GM18870 (cell line): ENCODE measurements at regions not wholly inside any gene's neighbourhood (a gene's known extent, or its start where the extent isn't known, plus 50 kb on each side); places are given as distances from the start of the nearest gene placed in this dataset.
"Not testable (repeated sequence)": the region's sequence is repeated elsewhere in the genome, so short reads cannot be mapped to it uniquely, and the experiment has no call there.

Experiments used
- ATAC-seq: cut with Tn5 transposase; IDR thresholded peaks from one replicate; pipeline ENCODE4 v1.9.1; 2021; ENCODE audit warnings: moderate library complexity; ENCODE audit not compliant: unreplicated experiment

DNA sequence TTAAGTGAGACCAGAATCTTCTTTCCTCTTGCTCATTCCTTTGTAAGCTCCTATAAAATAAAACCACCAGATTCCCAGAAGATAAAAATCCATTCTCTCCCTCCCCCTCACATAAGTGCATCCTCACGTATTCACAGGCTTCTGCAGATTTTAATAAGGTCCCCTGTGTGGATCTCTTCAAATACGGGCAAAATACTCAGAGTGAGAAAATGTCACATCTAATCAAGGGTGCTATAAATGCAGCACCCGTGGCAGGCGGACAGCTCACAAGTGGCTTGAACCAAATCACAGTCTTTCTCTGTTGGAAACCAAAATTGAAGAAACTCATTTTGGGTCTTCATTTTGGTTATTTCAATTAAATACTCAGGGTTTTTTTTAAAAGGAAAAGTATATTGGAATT, 212.9 kb upstream of the CMC1 start:
- no peak for ATAC-seq

GRCh38 chr3:28033059-28033784, 208.2 kb upstream of the CMC1 start:
- ATAC-seq: no peak

DNA sequence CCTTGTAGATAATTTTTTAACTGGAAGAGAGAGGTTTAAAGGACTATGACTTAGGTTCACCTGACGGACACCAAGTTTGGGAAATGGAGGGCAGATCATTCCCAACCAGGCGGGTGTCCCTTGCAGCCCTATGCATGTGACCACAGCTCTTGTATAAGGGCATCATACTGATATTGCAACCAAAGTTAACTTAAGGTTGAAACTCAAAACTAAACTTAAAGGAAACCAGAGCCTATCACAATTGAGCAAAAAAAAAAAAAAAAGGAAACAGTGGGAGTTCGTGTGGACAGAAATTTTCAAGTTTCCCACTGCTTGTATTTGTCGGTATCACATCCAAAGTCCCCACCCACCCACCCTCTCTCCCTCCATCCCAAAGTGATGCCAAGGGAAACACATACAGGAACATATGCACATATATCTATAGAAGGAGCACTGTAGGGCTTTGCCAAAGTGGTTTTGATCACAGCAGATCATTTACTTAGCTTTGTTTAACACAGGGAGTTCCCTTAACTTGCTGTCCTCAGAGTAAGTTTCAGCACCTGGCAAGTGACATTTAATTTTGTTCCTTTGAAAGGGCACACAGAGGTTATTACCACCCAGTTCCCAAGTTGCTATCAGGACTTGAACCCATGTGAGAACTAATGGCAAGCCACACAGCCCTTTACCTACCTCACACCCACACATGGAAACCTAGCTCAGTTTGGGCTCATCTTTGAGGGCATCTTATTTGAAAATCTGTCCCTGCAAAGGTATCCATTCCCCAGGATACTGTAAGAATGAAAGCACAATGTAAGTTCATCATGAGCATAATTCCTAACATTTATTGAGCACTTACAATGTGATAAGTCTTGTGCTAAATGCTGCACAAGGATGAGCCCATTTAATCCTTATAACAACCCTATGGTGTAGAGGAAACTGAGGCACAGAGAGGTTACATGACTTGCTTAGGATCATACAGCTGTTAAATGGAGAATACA, 204.5 kb upstream of the CMC1 start:
- peak; percentile 78 for ATAC-seq

DNA sequence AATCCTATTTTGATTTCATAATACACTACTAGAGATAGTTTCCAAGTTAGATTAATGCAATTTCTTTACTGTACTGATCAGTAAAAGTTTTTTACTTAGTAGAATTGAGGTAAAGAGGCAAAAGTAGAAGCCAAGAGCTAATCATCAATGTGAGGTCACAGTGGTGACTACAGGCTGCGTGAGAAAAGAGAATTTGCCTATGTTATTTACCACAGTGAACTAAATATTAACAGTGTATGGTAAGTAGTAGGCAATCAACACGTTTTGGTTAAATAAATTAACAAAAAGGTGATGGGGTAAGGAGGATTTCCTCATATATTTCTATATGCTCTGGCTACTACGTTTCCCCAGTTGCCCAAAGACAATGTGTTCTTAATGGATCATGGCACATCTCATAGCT, 202.2 kb upstream of the CMC1 start:
- ATAC-seq: peak; percentile 45

- ATAC-seq: no peak
These were observed 201.6 kb upstream of the CMC1 start for GRCh38 chr3:28039829-28040228.

DNA sequence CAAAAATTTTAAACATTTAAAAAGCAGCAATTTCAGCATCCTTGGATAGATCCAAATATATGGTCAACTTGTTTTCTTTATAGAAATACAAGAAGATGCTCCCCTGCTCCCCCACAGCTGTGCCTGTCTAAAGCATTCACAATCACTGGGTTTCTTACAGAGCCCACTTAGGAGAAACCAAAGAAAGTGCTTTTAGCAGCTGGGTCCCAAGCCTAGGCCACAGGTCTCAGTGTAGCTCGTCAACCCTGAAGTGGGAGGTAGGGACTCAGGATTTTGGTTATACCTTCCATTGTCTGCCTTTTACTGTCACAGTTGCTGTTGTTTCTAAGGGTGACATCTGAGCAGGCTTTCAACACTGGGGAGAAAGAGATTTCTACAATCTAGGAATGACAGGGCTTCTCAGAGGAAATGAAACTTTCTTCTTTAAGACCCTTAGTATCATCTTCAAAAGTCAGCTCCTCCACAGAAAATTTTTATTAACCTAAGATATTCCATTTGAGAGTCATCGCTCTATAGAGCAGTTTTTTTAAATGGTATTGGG, 199.3 kb upstream of the CMC1 start:
- peak; percentile 56 for ATAC-seq

- peak; percentile 33 for ATAC-seq
These were observed 198.7 kb upstream of the CMC1 start for GRCh38 chr3:28042707-28043106.

DNA sequence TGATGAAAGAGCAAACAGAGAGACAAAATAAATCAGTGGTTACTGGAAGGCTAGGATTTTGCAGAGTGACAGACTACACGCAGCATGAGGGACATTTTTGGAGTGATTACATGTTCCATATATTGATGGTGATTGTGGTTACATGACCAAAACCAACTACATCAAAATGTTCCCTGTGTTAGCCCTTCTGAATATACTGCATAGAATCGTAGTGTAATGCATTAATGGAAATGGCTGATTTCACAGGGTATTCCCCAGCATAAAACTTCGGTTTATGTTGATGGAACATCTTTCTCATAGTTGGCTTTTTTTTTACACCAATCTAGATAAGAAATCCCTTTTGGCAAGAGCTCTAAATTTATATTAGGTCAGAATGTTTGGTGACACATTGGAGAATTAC, 191.3 kb upstream of the CMC1 start:
- no peak for ATAC-seq

GRCh38 chr3:28050885-28051284, 190.5 kb upstream of the CMC1 start:
- ATAC-seq: no peak

DNA sequence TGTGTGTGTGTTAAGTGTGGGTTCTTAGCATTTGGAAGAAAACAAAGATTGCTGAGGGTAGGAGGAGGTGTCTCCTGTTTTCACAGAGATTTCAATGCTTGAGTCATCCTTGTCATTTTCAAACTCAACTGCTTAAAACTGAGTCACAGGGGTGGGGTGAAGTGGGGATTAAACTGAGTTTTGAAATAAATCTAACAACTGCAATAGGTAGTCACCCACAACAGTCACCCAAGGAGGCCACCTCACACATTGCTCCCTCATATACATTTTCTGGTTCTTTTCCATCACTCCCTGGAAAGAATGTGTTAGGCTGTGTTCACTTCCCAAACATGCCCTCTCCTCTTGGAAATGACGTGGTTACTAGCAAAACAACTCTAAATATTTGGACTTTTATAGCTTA, 187.7 kb upstream of the CMC1 start:
- no peak for ATAC-seq

GRCh38 chr3:28056806-28057205, 184.6 kb upstream of the CMC1 start:
- ATAC-seq: no peak

GRCh38 chr3:28057539-28057938, 183.9 kb upstream of the CMC1 start:
- no peak for ATAC-seq

- not testable (repeated sequence) for ATAC-seq
These were observed 182.2 kb upstream of the CMC1 start for GRCh38 chr3:28059199-28059598.

DNA sequence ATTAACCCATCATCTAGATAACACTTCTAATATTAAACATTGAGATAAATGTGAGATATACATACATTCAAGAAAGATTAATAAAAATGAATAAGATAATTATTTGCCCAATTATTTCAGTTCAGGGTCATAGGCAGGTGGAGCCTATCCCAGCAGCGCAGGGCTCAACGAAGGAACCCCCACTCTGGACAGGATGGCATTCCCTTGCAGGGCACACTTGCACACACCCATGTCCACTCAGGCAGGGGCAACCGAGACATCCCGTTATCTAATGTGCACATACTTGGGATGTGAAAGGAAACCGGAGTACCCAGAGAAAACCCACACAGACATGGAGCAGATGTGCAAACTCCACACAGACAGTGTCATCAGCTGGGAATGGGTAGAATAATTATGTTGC, 175.4 kb upstream of the CMC1 start:
- no peak for ATAC-seq

DNA sequence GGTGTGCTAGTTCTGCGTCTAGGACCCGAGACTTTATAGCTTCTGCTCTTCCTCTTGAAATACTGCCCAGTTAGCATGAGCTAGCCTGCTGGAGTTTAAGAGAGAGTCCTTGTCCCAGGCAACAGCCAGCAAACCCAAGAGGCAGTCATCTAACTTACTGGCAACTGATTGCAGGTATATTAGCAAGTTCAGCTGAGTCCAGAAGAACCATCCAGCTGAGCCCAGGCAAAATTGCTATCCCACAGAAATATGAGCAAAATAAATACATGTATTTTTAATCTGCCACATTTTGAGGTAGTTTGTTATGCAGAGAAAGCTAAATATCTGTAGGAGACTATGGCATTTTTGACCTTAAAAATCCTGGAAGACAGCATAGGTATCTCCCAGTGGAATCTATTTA, 174.4 kb upstream of the CMC1 start:
- no peak for ATAC-seq

DNA sequence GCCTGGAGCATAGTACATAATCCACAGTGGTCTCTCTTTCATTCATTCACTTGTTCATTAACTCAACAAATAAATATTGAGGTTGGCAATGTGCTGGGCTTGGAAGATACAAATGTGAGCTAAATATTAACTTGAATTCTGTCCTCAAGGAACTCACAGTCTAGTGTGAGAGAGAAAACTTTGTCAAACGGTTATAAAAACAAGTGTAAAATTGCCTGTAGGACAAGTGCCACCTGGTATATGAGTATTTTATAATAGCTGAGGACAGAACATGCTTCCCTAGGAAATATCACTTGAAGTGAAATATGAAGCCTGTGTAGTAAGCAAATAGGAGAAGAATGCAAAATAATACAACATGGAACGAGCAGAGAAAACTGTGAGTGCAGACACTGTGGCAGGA, 173.1 kb upstream of the CMC1 start:
- no peak for ATAC-seq

GRCh38 chr3:28069438-28069837, 172.0 kb upstream of the CMC1 start:
- ATAC-seq: no peak

GRCh38 chr3:28076246-28076645, 165.2 kb upstream of the CMC1 start:
- ATAC-seq: no peak

DNA sequence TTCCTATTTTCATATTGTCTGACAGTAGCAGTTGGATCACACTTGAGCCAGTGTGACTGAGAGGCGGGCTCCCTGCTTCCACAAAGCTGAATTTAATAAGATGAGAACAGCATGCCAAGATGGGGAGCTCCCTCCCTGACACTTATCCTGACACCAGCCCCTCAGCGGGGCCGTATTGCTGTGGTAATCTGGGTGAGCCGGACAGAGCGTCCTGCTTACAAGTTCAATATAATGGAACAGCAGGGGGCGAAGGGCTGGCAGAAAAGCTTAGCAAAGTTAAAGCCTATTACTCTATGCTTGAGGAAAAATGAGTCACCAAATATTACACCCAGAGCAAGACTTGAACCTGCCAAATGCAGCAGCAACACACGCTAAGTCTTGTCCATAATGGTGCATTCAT, 163.8 kb upstream of the CMC1 start:
- no peak for ATAC-seq

GRCh38 chr3:28078536-28078935, 162.9 kb upstream of the CMC1 start:
- ATAC-seq: no peak

- ATAC-seq: no peak
These were observed 160.7 kb upstream of the CMC1 start for GRCh38 chr3:28080716-28081115.

DNA sequence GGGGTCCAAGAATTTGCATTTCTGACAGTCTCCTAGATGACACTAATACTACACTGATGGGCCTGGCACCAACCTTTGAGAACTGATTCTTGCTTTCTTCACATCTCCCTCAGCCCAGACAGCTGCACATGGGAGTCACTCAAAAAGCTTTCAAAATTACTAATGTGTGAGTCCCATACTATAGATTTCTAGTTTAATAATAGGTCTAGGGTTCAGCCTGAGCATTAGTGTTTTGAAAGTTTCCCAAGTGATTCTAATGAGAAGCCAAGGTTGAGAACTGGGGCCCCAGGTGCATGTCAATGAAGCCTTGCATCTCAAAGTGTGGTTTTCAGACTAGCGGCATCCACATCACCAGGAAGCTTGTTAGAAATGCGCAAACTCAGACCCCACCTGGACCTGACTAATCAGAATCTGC, 159.9 kb upstream of the CMC1 start:
- ATAC-seq: peak; percentile 81
